Brain pericyte (primary cell): ENCODE measurements at regions not wholly inside any gene's neighbourhood (a gene's known extent, or its start where the extent isn't known, plus 50 kb on each side); places are given as distances from the start of the nearest gene placed in this dataset.

ENCODE experiments used
- DNase-seq: peaks from one replicate; pipeline ENCODE4 v3.0.0-alpha.2; 2012; ENCODE audit warnings: low read depth, low spot score

DNA sequence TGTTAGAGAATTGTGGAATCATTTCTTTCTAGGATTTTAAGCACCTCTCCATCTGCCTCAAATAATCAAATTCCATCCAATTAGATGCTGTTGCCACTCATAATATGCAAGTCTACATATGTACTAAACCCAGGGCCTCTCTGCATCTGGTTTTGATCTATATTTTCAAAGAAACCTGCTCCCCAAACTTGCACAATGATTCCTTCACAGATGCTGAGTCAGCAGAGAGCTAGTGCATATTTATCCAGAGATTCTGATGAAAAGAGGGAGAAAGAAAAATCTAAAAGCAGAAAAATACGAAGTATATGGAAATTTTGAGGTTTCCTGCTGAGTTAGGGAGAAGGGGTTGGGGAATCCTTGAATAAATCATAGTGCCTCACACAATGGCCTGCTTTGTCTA lies 235.1 kb upstream of the RBFOX1 start:
- DNase-seq: no peak

GRCh38 chr16:7093511-7093910 lies 239.1 kb upstream of the RBFOX1 start:
- no peak for DNase-seq

GRCh38 chr16:7090628-7091115 lies 242.0 kb upstream of the RBFOX1 start:
- no peak for DNase-seq

DNA sequence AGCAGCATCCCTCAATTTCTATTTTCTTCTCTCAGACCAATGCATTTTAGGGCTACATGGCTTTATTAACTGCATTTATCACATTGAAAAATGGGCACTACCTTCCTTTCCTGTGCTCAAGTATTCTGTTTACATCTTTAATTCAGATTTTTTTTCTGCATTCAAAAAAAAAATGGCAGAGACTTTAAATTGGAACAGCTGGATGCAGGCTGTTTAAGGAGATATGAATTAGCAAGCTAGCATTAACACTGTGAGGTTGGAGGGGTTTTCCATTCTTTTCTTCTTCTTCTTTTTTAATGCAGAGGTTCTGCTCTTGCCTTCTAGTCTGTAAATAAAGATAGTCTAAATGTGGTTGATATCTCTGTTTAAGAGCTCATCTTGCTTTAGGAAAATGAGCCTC lies 242.9 kb upstream of the RBFOX1 start:
- no peak for DNase-seq

DNA sequence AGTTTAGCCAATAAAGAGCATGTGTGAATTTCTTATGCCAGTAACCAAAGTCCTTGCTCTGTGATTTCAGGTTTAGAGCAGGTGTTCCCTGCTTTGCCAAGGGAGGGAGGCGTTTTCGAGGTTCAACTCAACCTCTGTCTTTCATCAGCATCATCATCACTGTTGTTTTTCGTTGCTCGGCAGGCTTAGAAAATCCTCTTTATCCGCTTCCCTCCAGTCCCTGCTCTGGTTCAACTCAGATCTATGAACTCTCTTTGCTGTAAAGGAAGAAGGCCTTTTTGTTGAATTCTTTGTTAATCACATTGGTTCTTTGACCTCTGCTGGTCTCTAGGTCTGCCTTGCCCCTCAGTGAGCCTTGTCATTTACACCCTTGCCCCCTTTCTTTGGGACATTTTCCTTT lies 243.9 kb upstream of the RBFOX1 start:
- DNase-seq: no peak

DNA sequence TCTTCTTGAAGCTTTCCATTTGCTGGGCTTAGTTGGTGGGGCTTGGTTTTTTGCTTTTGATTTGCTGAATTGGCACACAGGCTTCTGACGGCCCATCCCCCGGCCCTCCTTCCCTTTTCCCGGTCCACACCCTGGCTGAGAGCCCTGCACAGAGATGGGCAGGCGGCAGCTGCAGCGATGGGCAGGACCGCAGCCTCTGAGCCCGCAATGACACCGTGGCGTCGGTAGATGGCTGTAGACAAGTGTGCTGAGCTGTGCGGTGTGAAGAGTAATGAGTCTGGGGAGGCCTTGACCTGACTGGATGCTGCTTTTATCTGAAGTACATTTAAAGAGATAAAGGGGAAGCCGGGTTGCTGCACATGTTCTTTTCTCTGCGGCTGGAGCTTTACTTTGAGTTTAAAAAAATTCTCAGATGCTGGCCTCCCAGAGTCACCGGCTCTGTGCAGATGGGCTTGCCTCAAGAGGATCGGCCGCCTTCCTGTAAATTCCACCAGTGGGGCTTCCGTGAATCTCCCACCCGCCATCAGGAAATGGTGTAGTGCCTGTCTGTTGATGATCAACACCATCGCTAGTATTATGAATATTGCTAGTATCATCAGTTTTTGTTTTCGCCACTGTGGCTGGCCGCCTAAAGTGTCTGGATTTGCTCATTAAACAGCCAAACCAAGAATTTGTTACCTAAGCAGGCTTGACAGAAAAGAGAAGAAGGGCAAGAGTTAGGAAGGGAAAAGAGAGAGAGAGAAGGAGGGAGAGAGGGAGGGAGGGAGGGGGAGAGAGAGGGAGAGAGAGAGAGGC lies 245.6 kb upstream of the RBFOX1 start:
- DNase-seq: no peak

- DNase-seq: no peak
Observed at GRCh38 chr16:7085776-7086175, 246.9 kb upstream of the RBFOX1 start.

GRCh38 chr16:7083096-7083495 lies 249.5 kb upstream of the RBFOX1 start:
- DNase-seq: no peak

- DNase-seq: no peak
Observed at GRCh38 chr16:7077636-7078035, 255.0 kb upstream of the RBFOX1 start.

DNA sequence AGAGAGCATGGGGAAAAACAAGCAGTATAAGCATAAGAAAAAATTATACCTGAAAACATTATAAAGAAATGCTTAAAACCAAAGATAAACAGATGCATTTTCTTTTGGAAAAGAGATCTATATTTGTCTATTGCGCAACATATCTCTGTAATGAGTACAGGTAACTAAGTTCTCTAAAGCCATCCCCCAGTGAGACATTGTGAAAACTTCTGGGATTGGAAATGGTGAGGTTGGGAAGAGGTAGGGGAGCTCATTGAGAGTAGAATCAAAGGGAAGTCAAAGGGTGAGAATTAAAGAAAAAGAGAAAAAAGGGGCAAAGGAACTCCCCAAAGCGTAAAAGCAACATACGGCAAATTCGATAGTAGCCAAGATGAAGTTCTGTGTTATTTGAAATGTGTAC lies 257.9 kb upstream of the RBFOX1 start:
- DNase-seq: no peak

GRCh38 chr16:7057458-7057857 lies 275.2 kb upstream of the RBFOX1 start:
- no peak for DNase-seq

GRCh38 chr16:7055443-7055842 lies 277.2 kb upstream of the RBFOX1 start:
- no peak for DNase-seq

- DNase-seq: no peak
Observed at GRCh38 chr16:7051591-7052349, 280.9 kb upstream of the RBFOX1 start.

DNA sequence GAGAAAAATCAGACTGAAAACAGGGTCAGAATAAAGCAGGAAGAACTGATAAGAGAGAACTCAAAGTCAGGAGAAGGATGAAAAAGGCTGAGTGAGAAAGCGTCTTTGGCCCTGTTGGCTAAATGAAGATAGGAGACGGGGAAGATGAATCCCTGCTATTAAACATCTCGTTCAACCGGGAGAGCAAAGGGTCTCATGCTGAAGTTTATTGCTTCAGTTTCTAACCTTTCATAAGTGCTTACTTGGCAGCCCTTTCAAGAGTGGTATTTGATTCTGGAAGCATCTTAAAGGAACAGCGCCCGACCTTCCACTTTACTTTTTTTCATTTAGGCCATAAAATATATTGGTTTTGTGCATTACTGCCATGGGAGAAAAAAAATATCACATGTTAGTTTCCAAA lies 288.3 kb upstream of the RBFOX1 start:
- DNase-seq: no peak

DNA sequence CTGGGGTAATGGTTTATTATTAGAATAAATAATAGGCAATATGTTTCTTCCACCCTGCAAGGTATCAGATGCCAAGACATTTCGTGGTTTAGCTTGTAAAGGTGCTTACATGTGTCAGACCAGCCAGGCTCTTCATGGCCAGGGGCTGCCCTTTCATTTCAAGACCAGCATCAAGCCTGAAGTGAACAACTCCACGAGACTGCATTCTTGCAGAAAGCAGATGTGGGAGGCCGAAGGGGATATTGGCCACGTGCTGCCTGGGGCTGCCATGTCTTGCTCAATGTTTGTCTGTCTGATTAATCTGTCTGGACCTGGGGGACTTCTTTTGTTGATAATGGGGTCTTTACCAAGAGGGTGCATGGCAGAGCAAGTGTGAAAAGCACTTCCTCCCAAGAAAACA lies 294.2 kb upstream of the RBFOX1 start:
- DNase-seq: no peak

DNA sequence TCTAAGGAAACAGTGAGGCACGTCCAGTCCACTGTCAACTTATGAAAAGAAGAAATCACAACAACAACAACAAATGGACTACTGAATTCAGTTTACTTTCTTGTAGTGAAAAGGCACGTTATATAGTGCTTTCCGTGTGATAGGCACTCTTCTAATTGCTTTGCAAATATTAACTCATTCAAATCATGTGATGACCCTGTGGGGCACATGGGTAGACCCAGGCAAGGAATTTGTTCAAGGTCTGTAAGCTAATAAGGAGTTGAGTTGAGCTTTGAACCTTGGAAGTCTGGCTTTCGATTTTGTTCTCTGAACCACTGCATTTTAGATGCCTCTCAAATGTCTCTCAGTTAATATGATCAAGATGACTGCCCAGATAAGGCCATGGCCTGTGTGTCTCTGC lies 295.1 kb upstream of the RBFOX1 start:
- no peak for DNase-seq

DNA sequence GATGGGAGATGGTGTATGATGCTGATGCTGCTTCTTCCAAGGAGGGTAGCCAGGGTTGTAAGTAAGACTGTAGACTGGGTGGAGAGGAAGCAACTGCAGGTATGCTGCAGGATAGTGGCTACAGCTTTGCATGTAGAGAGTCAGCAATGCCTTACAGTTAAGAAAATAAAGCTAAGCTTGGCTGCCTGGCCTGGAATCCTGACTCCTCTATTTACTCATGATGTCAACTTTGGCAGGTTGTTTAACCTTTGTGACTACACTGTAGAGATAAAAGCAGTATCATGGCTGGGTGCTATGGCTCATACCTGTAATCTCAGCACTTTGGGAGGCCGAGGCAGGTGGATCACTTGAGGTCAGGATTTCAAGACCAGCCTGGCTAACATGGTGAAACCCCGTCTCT lies 301.6 kb upstream of the RBFOX1 start:
- DNase-seq: no peak

DNA sequence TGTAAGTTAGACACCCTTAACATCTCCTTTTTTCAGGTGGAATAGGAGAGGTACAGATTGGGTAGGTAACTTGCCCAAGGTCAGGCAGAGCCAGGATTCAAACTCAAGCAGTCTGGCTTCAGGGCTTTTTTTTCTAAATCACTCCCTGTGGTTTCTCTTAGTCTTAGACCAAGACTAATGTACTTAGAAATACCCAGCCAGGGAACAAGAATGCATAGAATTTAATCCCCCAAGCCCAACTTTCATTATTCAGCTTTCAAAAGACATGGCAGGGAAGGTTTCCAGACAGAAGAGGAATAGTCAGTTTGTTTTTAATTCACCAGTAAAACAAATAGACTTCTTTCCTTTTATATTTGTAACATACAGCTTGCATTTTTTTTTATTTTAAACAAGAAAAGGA lies 305.2 kb upstream of the RBFOX1 start:
- no peak for DNase-seq

- DNase-seq: no peak
Observed at GRCh38 chr16:7026639-7027038, 306.0 kb upstream of the RBFOX1 start.

GRCh38 chr16:7025616-7026190 lies 306.9 kb upstream of the RBFOX1 start:
- DNase-seq: no peak

DNA sequence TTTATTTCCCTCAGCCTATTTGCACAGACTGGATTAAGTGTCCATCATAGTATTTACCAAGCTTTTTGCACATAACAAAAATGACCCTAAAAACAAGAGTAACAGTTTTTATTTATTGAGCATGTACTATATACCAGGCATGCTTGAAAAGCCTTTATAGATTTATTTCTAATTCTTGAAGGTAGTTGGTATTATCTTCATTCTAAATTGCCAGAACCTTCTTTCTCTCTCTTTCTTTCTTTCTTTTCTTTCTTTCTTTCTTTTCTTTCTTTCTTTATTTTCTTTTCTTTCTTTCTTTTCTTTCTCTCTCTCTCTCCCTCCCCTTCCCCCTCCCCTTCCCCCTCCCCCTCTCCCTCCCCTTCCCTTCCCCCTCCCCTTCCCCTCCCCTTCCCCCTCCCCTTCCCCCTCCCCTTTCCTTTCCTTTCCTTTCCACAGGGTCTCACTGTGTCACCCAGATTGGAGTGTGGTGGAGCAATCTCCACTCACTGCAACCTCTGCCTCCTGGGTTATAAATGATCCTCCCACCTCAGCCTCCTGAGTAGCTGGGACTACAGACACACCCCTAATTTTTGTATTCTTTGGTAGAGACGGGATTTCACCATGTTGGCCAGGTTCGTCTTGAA lies 310.9 kb upstream of the RBFOX1 start:
- no peak for DNase-seq

GRCh38 chr16:7017006-7017662 lies 315.5 kb upstream of the RBFOX1 start:
- no peak for DNase-seq
